Astrocyte of the spinal cord (primary cell): ENCODE measurements at regions not wholly inside any gene's neighbourhood (a gene's known extent, or its start where the extent isn't known, plus 50 kb on each side); places are given as distances from the start of the nearest gene placed in this dataset.

Experiments
- DNase-seq: peaks from one replicate; pipeline ENCODE4 v3.0.0; 2011; ENCODE audit warnings: low read depth, low spot score
- H3K4me3 ChIP-seq: 2 replicates; pipeline ENCODE4 v1.5.1; 2011; ENCODE audit warnings: low read depth, mild to moderate bottlenecking, low read length, moderate library complexity
- in situ Hi-C: cut with HindIII; loops from 2 replicates; pipeline ENCODE4 v1.10.0; 2017; ENCODE audit warnings: low sequenced_read_pairs
- TF ChIP-seq, protein P1 (sequence below): IDR thresholded peaks from 2 replicates; pipeline ENCODE4 v1.5.1; 2012; ENCODE audit warnings: low read depth, mild to moderate bottlenecking, low read length, inconsistent platforms

DNA sequence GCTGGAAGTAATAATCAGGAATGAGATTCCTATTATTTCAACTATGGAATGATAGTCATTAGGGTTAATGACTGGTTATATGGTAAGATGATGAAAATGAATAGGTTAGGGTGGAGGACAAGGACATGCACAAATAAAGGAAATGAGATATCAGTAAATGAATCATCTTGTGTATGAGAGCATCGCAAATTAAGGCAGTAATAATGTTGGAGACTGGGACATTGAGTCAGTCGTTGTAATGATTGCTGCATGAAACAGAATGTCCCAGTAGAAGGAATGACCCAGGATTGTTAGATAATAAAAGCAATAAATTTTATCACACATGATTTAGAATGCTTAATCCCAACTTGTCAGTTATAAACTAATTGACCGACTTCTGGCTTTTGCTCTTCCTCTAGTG is 1733.7 kb upstream of the PCDH20 start:
- in situ Hi-C loops = no loop called here
- TF ChIP-seq, protein P1, sequence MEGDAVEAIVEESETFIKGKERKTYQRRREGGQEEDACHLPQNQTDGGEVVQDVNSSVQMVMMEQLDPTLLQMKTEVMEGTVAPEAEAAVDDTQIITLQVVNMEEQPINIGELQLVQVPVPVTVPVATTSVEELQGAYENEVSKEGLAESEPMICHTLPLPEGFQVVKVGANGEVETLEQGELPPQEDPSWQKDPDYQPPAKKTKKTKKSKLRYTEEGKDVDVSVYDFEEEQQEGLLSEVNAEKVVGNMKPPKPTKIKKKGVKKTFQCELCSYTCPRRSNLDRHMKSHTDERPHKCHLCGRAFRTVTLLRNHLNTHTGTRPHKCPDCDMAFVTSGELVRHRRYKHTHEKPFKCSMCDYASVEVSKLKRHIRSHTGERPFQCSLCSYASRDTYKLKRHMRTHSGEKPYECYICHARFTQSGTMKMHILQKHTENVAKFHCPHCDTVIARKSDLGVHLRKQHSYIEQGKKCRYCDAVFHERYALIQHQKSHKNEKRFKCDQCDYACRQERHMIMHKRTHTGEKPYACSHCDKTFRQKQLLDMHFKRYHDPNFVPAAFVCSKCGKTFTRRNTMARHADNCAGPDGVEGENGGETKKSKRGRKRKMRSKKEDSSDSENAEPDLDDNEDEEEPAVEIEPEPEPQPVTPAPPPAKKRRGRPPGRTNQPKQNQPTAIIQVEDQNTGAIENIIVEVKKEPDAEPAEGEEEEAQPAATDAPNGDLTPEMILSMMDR = no peak

DNA sequence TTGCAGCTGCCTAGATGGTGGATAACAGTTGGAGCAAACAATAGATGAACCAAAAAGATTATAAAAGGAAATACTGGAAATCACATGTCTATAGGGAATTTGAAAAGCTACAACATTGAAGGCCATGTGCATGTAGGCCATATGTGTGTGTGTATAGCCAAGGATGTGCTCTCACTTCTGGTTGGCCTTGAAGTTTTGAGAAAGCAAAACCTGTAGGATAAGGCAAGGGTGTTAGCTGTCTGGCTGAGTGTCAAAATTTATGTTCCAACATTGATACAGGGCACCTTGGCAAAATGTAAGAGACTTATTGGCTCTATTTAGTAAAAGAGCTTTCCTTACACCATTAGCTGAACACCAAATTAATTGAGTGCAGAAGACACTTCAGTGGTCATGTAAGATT is 1723.6 kb upstream of the PCDH20 start:
- no peak for DNase-seq
- no peak overlapping the region for H3K4me3 ChIP-seq
- TF ChIP-seq, protein P1 = no peak
- in situ Hi-C loops = no loop called here

More for the DNA sequence above, 1733.7 kb upstream of the PCDH20 start:
- H3K4me3 ChIP-seq = no peak overlapping the region
- no peak for DNase-seq

DNA sequence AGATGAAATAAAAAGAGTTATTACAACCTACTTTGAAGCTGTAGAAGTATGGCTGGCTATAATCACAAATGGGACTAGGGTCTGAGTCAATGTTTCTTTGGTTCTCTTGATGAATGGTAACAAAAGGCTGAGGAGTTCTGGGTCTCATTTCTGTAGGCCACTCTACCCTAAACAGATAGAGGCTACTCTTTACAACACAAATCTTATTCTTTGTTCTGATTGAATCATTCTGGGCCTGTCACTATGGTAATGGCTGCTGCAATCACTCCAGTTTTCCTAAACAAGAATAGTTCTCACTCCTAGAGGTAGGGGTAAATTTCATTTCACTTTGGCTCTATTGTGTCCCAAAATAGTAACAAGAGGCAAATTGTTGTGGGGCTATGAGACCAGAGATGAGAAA is 1714.3 kb upstream of the PCDH20 start:
- in situ Hi-C loops = no loop called here
- no peak for DNase-seq
- TF ChIP-seq, protein P1 = no peak
- H3K4me3 ChIP-seq = no peak overlapping the region

DNA sequence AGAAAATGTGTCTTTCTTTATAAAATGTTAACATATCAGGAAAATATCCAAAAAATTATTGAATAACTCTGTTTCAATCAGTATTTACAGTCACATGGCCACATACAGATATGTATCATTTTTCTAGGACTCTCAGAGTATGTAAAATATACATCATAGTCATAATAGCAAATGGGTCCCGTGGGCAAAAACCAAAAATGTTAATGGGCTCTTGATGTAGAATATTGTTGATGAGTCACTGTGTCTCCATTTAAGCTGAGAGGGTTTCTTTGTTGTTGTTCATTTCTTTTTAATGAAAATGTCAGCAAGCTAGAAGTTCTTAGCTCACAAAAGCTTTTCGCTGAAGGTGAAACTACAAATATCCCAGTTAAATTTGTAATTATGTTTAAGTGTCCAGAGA is 1713.1 kb upstream of the PCDH20 start:
- in situ Hi-C loops = no loop called here
- DNase-seq = peak; percentile 6
- no peak overlapping the region for H3K4me3 ChIP-seq
- TF ChIP-seq, protein P1 = no peak

DNA sequence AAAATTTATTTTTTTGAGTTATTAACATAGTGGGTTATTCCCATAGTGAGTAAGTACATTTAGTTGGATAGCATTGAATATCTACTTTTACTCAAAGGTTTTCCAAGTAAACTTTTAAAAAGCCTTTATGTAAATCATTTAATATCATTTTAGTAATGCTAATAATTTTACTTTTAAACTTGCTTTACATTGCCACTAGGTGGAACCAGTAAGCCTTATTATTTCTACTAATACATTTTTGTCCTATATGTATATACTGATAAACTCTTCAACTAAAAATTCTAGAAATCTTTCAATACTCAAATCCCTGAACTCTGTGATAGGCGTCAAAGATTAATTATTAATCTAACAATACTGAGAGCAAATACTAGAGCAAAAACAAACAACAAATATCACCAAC is 1709.2 kb upstream of the PCDH20 start:
- in situ Hi-C loops = no loop called here
- DNase-seq = peak; percentile 55
- no peak overlapping the region for H3K4me3 ChIP-seq
- TF ChIP-seq, protein P1 = peak; percentile 21

DNA sequence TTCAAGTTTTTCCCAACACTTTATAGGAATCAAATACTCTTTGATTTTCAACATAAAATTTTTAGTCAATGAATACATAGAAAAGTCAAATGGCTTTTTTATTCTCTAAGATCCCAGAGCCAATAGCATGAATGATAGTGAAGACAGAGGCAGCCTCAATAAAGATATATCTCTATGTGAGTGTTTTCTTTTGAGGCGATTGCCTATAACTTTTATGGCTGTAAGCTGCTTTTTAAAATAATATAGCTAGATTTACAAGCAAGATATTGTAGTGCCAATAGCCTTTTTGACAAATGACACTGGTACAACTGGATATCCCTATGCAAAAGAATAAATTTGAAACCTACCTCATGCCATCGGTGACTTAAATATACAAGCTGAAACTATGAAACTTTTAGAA is 1705.2 kb upstream of the PCDH20 start:
- DNase-seq = no peak
- in situ Hi-C loops = no loop called here
- TF ChIP-seq, protein P1 = no peak
- H3K4me3 ChIP-seq = no peak overlapping the region

DNA sequence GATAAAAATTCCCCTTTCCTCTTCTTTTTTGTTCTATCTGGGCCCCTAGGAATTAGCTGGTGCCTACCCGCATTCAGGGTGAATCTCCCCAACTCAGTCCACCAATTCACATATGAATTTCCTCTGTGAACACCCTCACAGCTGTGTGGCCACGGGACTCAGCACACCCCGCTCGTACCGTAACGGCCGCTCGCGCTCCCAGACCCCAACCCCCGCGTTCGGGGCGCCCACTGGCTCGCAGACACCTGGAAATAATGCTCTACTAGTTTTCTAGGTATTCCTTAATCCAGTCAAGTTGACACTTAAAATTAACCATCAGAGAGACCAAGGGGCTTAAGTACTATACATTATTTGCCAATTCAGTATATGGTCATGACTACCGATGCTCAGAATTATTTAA is 1702.1 kb upstream of the PCDH20 start:
- in situ Hi-C loops = no loop called here
- TF ChIP-seq, protein P1 = no peak
- no peak overlapping the region for H3K4me3 ChIP-seq
- DNase-seq = no peak
